ENCODE measurements at regions not wholly inside any gene's neighbourhood (a gene's known extent, or its start where the extent isn't known, plus 50 kb on each side); places are given as distances from the start of the nearest gene placed in this dataset.

- H2BK12ac ChIP-seq (ENCODE audit: insufficient read length, low read depth, low read length), result no peak overlapping the region
- H4K8ac ChIP-seq (replicated peaks; ENCODE audit: insufficient read length, low read depth, low read length), result no peak overlapping the region
- H4K5ac ChIP-seq (ENCODE audit: insufficient read length, low read depth, low read length), result no peak overlapping the region
- no peaks in the 10 kb centered on the region for H3K9me3 ChIP-seq (ENCODE audit: control insufficient read depth, low read depth, low read length)
- H3K4me3 Mint-ChIP-seq, result no peak overlapping the region
- no CpG with 5 or more reads among the region's 4 CpGs for WGBS (ENCODE audit: extremely low coverage, insufficient read length, low lambda C conversion rate)
- H3K4me1 ChIP-seq (ENCODE audit: insufficient read depth, low read length), result no peaks in the 10 kb centered on the region
- no peak overlapping the region for H2AK5ac ChIP-seq (ENCODE audit: insufficient read length, low read length)
- no peak for DNase-seq
- H3K36me3 Mint-ChIP-seq (ENCODE audit: insufficient read depth in 1 of 3, low read depth in 3 of 3), result peaks cover 0 to 4% (median 1%) of the 10 kb centered on the region in 3 experiments; a peak in 3 of 7 replicates
- no peak overlapping the region for H3K14ac ChIP-seq (ENCODE audit: insufficient read depth, low read length)
- H3K9ac ChIP-seq (ENCODE audit: extremely low read depth, insufficient read length, low read length), result no peak overlapping the region
- no peak overlapping the region for H2BK15ac ChIP-seq (ENCODE audit: low read depth, low read length)
- TF ChIP-seq, protein P1, sequence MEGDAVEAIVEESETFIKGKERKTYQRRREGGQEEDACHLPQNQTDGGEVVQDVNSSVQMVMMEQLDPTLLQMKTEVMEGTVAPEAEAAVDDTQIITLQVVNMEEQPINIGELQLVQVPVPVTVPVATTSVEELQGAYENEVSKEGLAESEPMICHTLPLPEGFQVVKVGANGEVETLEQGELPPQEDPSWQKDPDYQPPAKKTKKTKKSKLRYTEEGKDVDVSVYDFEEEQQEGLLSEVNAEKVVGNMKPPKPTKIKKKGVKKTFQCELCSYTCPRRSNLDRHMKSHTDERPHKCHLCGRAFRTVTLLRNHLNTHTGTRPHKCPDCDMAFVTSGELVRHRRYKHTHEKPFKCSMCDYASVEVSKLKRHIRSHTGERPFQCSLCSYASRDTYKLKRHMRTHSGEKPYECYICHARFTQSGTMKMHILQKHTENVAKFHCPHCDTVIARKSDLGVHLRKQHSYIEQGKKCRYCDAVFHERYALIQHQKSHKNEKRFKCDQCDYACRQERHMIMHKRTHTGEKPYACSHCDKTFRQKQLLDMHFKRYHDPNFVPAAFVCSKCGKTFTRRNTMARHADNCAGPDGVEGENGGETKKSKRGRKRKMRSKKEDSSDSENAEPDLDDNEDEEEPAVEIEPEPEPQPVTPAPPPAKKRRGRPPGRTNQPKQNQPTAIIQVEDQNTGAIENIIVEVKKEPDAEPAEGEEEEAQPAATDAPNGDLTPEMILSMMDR (conservative IDR thresholded peaks at IDR 0.05), result no peak
- H3K23me2 ChIP-seq (ENCODE audit: insufficient read length, low read depth, low read length, poor library complexity, severe bottlenecking), result no peaks in the 10 kb centered on the region
- peaks cover 45 to 69% of the 10 kb centered on the region in 2 experiments for H3K9me3 Mint-ChIP-seq
- no peak overlapping the region for H3K4me2 ChIP-seq (ENCODE audit: insufficient read depth, insufficient read length, low read length)
- no peak overlapping the region for H3T11ph ChIP-seq (ENCODE audit: low read length)
- no peaks in the 10 kb centered on the region for H3K27me3 ChIP-seq (ENCODE audit: insufficient read depth, low read length)
- no peaks in the 10 kb centered on the region; the same call in none of the 2 replicates for H3K27me3 Mint-ChIP-seq (ENCODE audit: low read depth)
- peaks cover 0 to 5% of the 10 kb centered on the region in 2 experiments; a peak in 2 of 4 replicates for H3K4me1 Mint-ChIP-seq
- no peak overlapping the region for H2AFZ ChIP-seq (ENCODE audit: low read length)
- H3K27ac Mint-ChIP-seq, result no peak overlapping the region
- no peak overlapping the region for H3K23ac ChIP-seq (ENCODE audit: insufficient read length, low read depth, low read length)
- no peak overlapping the region for H3K56ac ChIP-seq (ENCODE audit: insufficient read length, low read depth, low read length)
- H3K18ac ChIP-seq (ENCODE audit: insufficient read length, low read depth, low read length), result no peak overlapping the region
- H3K79me2 ChIP-seq (ENCODE audit: insufficient read depth, low read length), result no peaks in the 10 kb centered on the region
- no peak overlapping the region for H4K91ac ChIP-seq (ENCODE audit: insufficient read length, low read depth, low read length)
- H3K4ac ChIP-seq (ENCODE audit: low read depth, low read length), result no peak overlapping the region
- H4K20me1 ChIP-seq (ENCODE audit: control insufficient read depth, insufficient read depth, insufficient read length), result no peaks in the 10 kb centered on the region
- no peak overlapping the region for H3K27ac ChIP-seq (ENCODE audit: insufficient read length, low read depth, low read length)
- H3K79me1 ChIP-seq (ENCODE audit: insufficient read depth, low read depth, low read length, poor library complexity, severe bottlenecking), result no peaks in the 10 kb centered on the region
- H2BK5ac ChIP-seq (ENCODE audit: insufficient read length, low read length), result no peak overlapping the region
- no peak overlapping the region for H2BK20ac ChIP-seq (ENCODE audit: low read depth, low read length, poor library complexity, severe bottlenecking)
- H2BK120ac ChIP-seq (ENCODE audit: low read depth, low read length, poor library complexity, severe bottlenecking), result no peak overlapping the region
These were observed 466.2 kb downstream of the BCOR start for GRCh38 chrX:39631276-39632229.

Data from H9 (cell line).